GM12864 (cell line): ENCODE measurements at regions not wholly inside any gene's neighbourhood (a gene's known extent, or its start where the extent isn't known, plus 50 kb on each side); places are given as distances from the start of the nearest gene placed in this dataset.
A peak's percentile ranks its signal among the peaks of the same experiment; 100 is the strongest.
"Not testable (repeated sequence)": the region's sequence is repeated elsewhere in the genome, so short reads cannot be mapped to it uniquely, and the experiment has no call there.

Experiments
- DNase-seq: peaks from one replicate; pipeline ENCODE4 v3.0.0-alpha.2; 2011; ENCODE audit warnings: low read depth
- H3K4me3 ChIP-seq: 2 replicates; pipeline ENCODE4 v1.5.1; 2011; ENCODE audit warnings: mild to moderate bottlenecking, low read depth, low read length, control low read depth
- TF ChIP-seq, protein P1 (sequence below): IDR thresholded peaks from 2 replicates; pipeline ENCODE4 v1.5.1; 2011; ENCODE audit warnings: low read depth, mild to moderate bottlenecking, moderate library complexity, low read length, control low read depth, inconsistent platforms; ENCODE audit errors: missing control alignments

DNA sequence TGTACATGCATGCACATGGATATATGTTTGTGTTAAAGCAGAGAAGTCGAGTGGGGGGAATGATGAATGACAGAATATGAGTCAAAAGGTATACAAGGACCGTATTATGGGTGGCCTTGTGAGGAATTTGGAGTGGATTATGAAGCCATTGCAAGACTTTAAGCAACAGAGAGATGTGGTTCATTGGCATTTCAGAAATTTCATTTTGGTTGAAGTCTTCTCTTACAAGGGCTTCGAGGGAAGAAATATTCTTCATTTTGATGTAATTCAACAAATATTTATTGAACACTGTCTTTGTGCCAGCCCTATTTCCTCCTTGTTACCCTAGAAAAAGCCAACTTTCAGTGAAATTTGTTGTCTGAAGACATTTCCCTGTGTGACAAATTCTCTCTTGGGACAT, 83.9 kb upstream of the SLCO6A1 start:
- TF ChIP-seq, protein P1, sequence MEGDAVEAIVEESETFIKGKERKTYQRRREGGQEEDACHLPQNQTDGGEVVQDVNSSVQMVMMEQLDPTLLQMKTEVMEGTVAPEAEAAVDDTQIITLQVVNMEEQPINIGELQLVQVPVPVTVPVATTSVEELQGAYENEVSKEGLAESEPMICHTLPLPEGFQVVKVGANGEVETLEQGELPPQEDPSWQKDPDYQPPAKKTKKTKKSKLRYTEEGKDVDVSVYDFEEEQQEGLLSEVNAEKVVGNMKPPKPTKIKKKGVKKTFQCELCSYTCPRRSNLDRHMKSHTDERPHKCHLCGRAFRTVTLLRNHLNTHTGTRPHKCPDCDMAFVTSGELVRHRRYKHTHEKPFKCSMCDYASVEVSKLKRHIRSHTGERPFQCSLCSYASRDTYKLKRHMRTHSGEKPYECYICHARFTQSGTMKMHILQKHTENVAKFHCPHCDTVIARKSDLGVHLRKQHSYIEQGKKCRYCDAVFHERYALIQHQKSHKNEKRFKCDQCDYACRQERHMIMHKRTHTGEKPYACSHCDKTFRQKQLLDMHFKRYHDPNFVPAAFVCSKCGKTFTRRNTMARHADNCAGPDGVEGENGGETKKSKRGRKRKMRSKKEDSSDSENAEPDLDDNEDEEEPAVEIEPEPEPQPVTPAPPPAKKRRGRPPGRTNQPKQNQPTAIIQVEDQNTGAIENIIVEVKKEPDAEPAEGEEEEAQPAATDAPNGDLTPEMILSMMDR = no peak
- no peak for DNase-seq
- no peak overlapping the region for H3K4me3 ChIP-seq

DNA sequence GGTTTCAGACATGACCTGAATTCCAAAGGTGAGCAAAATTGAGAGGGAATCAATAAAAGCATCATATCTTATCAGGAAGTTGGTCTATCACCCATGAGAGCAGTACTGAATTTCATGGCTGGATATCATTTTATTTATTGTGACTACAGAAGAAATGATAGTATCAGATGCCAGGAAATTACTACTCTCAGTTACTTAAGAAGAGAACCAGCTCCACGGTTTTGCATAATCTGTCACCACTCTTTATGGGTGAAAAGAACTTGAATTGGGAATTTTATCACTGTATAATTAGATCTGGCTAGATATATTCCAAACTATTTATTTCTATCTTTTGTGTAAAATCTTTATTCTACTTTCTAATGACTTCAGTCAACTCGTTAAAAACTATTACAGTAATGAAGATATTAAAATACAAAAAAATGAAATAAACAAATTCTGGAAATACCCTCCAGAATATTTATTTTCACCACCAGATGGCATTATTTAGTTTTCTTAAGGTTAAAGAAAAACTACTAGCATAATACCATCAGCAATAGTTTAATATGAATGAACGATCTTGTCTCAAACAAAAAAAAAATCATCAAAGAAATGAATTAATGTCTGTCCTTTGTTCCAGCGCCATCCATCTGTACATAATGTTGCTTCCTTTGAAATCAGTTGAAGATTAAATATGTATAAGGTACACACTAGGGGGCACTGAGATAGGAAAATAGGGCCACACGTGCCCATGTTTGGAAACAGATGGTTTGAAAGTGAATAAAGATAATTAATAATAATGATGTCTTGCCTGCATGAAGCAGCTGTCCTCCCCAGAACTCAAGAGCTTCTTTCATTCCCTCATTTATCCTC, 84.7 kb upstream of the SLCO6A1 start:
- TF ChIP-seq, protein P1 = no peak
- no peak for DNase-seq
- no peak overlapping the region for H3K4me3 ChIP-seq

DNA sequence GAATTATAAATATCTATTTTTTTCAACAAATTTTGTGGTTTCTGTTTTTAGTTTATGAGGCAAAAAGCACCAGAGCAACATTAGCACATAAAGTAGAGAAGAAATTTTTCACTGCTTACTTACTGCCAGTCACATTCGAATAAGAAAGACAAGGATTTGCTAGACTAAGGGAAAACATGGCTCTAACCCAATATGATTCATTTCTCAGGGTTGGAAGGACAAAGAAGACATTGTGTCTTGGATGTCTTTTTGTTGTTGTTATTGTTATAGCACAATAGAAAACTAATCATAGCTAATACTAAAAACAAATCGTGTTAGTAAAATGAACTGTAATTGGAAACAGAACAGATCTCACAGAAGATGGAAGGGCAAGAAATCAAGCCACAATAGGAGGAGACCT, 90.9 kb upstream of the SLCO6A1 start:
- DNase-seq = no peak
- TF ChIP-seq, protein P1 = no peak
- H3K4me3 ChIP-seq = no peak overlapping the region

DNA sequence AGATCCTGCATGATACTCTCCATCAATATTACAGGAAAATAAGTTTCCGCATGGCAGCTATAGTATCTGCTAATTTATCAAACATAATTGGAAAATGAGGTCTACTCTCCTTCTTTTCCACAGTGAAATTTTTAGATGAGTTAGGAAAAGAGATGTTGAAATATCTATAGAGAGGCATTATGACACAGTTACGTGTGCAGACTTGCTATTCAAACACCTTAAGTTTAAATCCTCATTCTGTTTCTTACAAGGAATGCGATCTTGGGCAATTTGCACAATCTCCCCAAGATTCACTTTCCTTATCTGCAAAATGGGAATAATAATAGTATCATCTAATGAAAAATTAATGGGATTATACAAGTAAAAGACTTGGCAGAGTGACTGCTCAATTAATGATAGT, 91.7 kb upstream of the SLCO6A1 start:
- no peak for DNase-seq
- TF ChIP-seq, protein P1 = no peak
- H3K4me3 ChIP-seq = no peak overlapping the region

DNA sequence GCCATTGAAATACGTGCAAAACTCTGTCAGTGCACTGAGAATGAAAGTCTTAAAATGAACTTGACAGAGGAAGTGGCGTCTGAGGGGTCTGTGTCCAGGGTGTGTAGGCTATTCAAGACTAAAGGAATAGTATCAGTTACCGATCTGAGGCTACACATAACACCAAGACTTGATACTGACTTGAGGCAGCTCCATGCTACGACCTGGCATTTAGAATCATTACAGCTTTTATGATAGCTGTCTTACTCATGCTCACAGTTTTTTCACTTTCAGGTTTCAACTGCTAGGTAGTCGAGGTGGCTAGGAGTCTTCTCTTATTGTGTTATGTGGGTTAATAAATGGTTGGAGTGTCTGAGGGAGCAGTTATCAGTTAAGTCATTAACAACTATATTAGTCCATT, 92.8 kb upstream of the SLCO6A1 start:
- peak; percentile 21 for DNase-seq
- TF ChIP-seq, protein P1 = no peak
- no peak overlapping the region for H3K4me3 ChIP-seq

DNA sequence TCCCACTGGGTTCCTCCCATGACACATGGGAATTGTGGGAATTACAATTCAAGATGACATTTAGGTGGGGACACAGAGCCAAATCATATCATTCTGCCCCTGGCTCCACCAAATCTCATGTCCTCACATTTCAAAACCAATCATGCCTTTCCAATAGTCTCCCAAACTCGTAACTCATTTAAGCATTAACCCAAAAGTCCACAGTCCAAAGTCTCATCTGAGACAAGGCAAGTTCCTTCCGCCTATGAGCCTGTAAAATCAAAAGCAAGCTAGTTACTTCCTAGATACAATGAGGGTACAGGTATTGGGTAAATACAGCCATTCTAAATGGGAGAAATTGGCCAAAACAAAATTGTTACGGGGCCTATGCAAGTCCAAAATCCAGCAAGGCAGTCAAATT, 93.8 kb upstream of the SLCO6A1 start:
- not testable (repeated sequence) for DNase-seq, H3K4me3 ChIP-seq

DNA sequence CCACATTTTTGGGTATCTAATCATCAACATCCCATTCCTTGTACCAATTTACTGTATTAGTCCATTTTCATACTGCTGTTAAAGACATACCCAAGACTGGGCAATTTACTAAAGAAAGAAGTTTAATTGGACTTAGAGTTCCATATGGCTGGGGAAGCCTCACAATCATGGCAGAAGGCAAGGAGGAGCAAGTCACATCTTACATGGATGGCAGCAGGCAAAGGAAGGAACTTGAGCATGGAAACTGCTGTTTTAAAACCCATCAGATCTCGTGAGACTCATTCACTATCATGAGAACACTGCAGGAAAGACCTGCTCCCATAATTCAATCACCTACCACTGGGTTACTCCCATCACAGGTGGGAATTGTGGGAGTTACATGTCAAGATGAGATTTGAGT, 95.4 kb upstream of the SLCO6A1 start:
- DNase-seq = no peak
- H3K4me3 ChIP-seq = no peak overlapping the region
- TF ChIP-seq, protein P1 = no peak
